GM12865 (cell line): ENCODE measurements at regions not wholly inside any gene's neighbourhood (a gene's known extent, or its start where the extent isn't known, plus 50 kb on each side); places are given as distances from the start of the nearest gene placed in this dataset.

Experiments used
- DNase-seq: peaks from one replicate; pipeline ENCODE4 v3.0.0; 2010; ENCODE audit warnings: low read depth
- H3K4me3 ChIP-seq: 2 replicates; pipeline ENCODE4 v1.5.1; 2011; ENCODE audit warnings: mild to moderate bottlenecking, low read depth, low read length, control low read depth
- CTCF ChIP-seq: IDR thresholded peaks from 2 replicates; pipeline ENCODE4 v1.5.1; 2011; ENCODE audit warnings: low read length, control low read depth, low read depth, inconsistent platforms; ENCODE audit not compliant: insufficient read depth; ENCODE audit errors: missing control alignments

- no peak overlapping the region for H3K4me3 ChIP-seq
- TF ChIP-seq CTCF: no peak
- no peak for DNase-seq
Measured at GRCh38 chr4:35986537-35986936, 257.8 kb downstream of the ARAP2 start.

GRCh38 chr4:35993606-35994005 is 250.7 kb downstream of the ARAP2 start:
- DNase-seq: no peak
- no peak overlapping the region for H3K4me3 ChIP-seq
- TF ChIP-seq CTCF: no peak

GRCh38 chr4:36000941-36001557 is 243.3 kb downstream of the ARAP2 start:
- no peak for DNase-seq
- TF ChIP-seq CTCF: no peak
- no peak overlapping the region for H3K4me3 ChIP-seq

GRCh38 chr4:36003051-36003450 is 241.3 kb downstream of the ARAP2 start:
- no peak for DNase-seq
- H3K4me3 ChIP-seq: no peak overlapping the region
- no peak for TF ChIP-seq CTCF

- no peak for DNase-seq
- TF ChIP-seq CTCF: no peak
- no peak overlapping the region for H3K4me3 ChIP-seq
Measured at GRCh38 chr4:36004204-36004851, 240.0 kb downstream of the ARAP2 start.

GRCh38 chr4:36006226-36006625 is 238.1 kb downstream of the ARAP2 start:
- no peak overlapping the region for H3K4me3 ChIP-seq
- no peak for DNase-seq
- no peak for TF ChIP-seq CTCF
